HUES48 (cell line): ENCODE measurements at regions not wholly inside any gene's neighbourhood (a gene's known extent, or its start where the extent isn't known, plus 50 kb on each side); places are given as distances from the start of the nearest gene placed in this dataset.

Experiments
- H3K27ac ChIP-seq: one replicate; pipeline ENCODE4 v1.7.0; 2013; ENCODE audit warnings: low read depth, low read length, inconsistent platforms
- H3K27me3 ChIP-seq: 2 replicates; pipeline ENCODE4 v1.6.1; 2013; ENCODE audit warnings: mild to moderate bottlenecking, low read length; ENCODE audit not compliant: control insufficient read depth, insufficient read depth
- H3K36me3 ChIP-seq: 2 replicates; pipeline ENCODE4 v1.6.1; 2013; ENCODE audit warnings: low read length; ENCODE audit not compliant: control insufficient read depth, insufficient read depth
- H3K4me1 ChIP-seq: 2 replicates; pipeline ENCODE4 v1.6.1; 2013; ENCODE audit warnings: mild to moderate bottlenecking, low read length; ENCODE audit not compliant: control insufficient read depth, insufficient read depth
- H3K4me3 ChIP-seq: 2 replicates; pipeline ENCODE4 v1.5.1; 2013; ENCODE audit warnings: mild to moderate bottlenecking, low read depth, low read length
- H3K9ac ChIP-seq: 2 replicates; pipeline ENCODE4 v1.6.1; 2013; ENCODE audit warnings: mild to moderate bottlenecking, low read depth, low read length, moderate library complexity
- H3K9me3 ChIP-seq: 2 replicates; pipeline ENCODE4 v1.6.1; 2013; ENCODE audit warnings: low read length; ENCODE audit not compliant: control insufficient read depth, insufficient read depth

GRCh38 chr3:182702216-182702615 is 91.1 kb upstream of the ATP11B start:
- Histone ChIP-seq H3K27ac (no peak overlapping the region), H3K9me3 (no peaks in the 10 kb centered on the region), H3K4me1 (0 out of 2 replicates have a peak, but pooled peaks cover 4% of the 10 kb centered on the region), H3K27me3 (no peaks in the 10 kb centered on the region), H3K4me3 (no peak overlapping the region), H3K9ac (no peak overlapping the region), H3K36me3 (no peaks in the 10 kb centered on the region)

- no peaks in the 10 kb centered on the region for H3K27me3 ChIP-seq
- H3K9ac ChIP-seq: no peak overlapping the region
- no peak overlapping the region for H3K4me3 ChIP-seq
- no peaks in the 10 kb centered on the region for H3K36me3 ChIP-seq
- no peaks in the 10 kb centered on the region for H3K9me3 ChIP-seq
- 0 out of 2 replicates have a peak, but pooled peaks cover 4% of the 10 kb centered on the region for H3K4me1 ChIP-seq
- H3K27ac ChIP-seq: no peak overlapping the region
Measured at GRCh38 chr3:182703233-182703632, 90.1 kb upstream of the ATP11B start.

GRCh38 chr3:182704926-182705325 is 88.4 kb upstream of the ATP11B start:
- no peaks in the 10 kb centered on the region for H3K36me3 ChIP-seq
- no peak overlapping the region for H3K27ac ChIP-seq
- no peaks in the 10 kb centered on the region for H3K9me3 ChIP-seq
- H3K27me3 ChIP-seq: no peaks in the 10 kb centered on the region
- H3K4me1 ChIP-seq: 0 out of 2 replicates have a peak, but pooled peaks cover 4% of the 10 kb centered on the region
- H3K4me3 ChIP-seq: no peak overlapping the region
- no peak overlapping the region for H3K9ac ChIP-seq

GRCh38 chr3:182708810-182709209 is 84.5 kb upstream of the ATP11B start:
- H3K9me3 ChIP-seq: no peaks in the 10 kb centered on the region
- no peaks in the 10 kb centered on the region for H3K36me3 ChIP-seq
- no peak overlapping the region for H3K9ac ChIP-seq
- H3K27ac ChIP-seq: no peak overlapping the region
- H3K4me3 ChIP-seq: no peak overlapping the region
- H3K27me3 ChIP-seq: no peaks in the 10 kb centered on the region
- H3K4me1 ChIP-seq: 0 out of 2 replicates have a peak, but pooled peaks cover 4% of the 10 kb centered on the region

GRCh38 chr3:182709306-182709705 is 84.0 kb upstream of the ATP11B start:
- H3K4me3 ChIP-seq: no peak overlapping the region
- no peaks in the 10 kb centered on the region for H3K36me3 ChIP-seq
- H3K4me1 ChIP-seq: 0 out of 2 replicates have a peak, but pooled peaks cover 4% of the 10 kb centered on the region
- no peak overlapping the region for H3K9ac ChIP-seq
- H3K27ac ChIP-seq: no peak overlapping the region
- no peaks in the 10 kb centered on the region for H3K27me3 ChIP-seq
- H3K9me3 ChIP-seq: no peaks in the 10 kb centered on the region

- no peaks in the 10 kb centered on the region for H3K4me1 ChIP-seq
- no peak overlapping the region for H3K4me3 ChIP-seq
- no peak overlapping the region for H3K27ac ChIP-seq
- no peaks in the 10 kb centered on the region for H3K27me3 ChIP-seq
- no peaks in the 10 kb centered on the region for H3K36me3 ChIP-seq
- H3K9me3 ChIP-seq: no peaks in the 10 kb centered on the region
- no peak overlapping the region for H3K9ac ChIP-seq
Measured at GRCh38 chr3:182710557-182711157, 82.6 kb upstream of the ATP11B start.

- Histone ChIP-seq H3K27ac (no peak overlapping the region), H3K4me1 (no peaks in the 10 kb centered on the region), H3K4me3 (no peak overlapping the region), H3K9me3 (no peaks in the 10 kb centered on the region), H3K27me3 (no peaks in the 10 kb centered on the region), H3K36me3 (no peaks in the 10 kb centered on the region), H3K9ac (no peak overlapping the region)
Measured at GRCh38 chr3:182711261-182711683, 82.0 kb upstream of the ATP11B start.

GRCh38 chr3:182711853-182712252 is 81.5 kb upstream of the ATP11B start:
- Histone ChIP-seq H3K4me1 (no peaks in the 10 kb centered on the region), H3K27me3 (no peaks in the 10 kb centered on the region), H3K9ac (no peak overlapping the region), H3K27ac (no peak overlapping the region), H3K36me3 (no peaks in the 10 kb centered on the region), H3K9me3 (no peaks in the 10 kb centered on the region), H3K4me3 (no peak overlapping the region)

- Histone ChIP-seq H3K4me1 (no peaks in the 10 kb centered on the region), H3K36me3 (no peaks in the 10 kb centered on the region), H3K4me3 (no peak overlapping the region), H3K9ac (no peak overlapping the region), H3K27ac (no peak overlapping the region), H3K9me3 (no peaks in the 10 kb centered on the region), H3K27me3 (no peaks in the 10 kb centered on the region)
Measured at GRCh38 chr3:182713111-182713510, 80.2 kb upstream of the ATP11B start.

GRCh38 chr3:182713743-182714517 is 79.4 kb upstream of the ATP11B start:
- H3K4me1 ChIP-seq: no peaks in the 10 kb centered on the region
- H3K36me3 ChIP-seq: no peaks in the 10 kb centered on the region
- no peak overlapping the region for H3K27ac ChIP-seq
- no peaks in the 10 kb centered on the region for H3K27me3 ChIP-seq
- no peak overlapping the region for H3K9ac ChIP-seq
- no peak overlapping the region for H3K4me3 ChIP-seq
- no peaks in the 10 kb centered on the region for H3K9me3 ChIP-seq

GRCh38 chr3:182715006-182715405 is 78.3 kb upstream of the ATP11B start:
- Histone ChIP-seq H3K9ac (no peak overlapping the region), H3K4me1 (no peaks in the 10 kb centered on the region), H3K36me3 (no peaks in the 10 kb centered on the region), H3K27me3 (no peaks in the 10 kb centered on the region), H3K4me3 (no peak overlapping the region), H3K27ac (no peak overlapping the region), H3K9me3 (no peaks in the 10 kb centered on the region)
